UCSD-AML1 (cell line): ENCODE measurements at regions not wholly inside any gene's neighbourhood (a gene's known extent, or its start where the extent isn't known, plus 50 kb on each side); places are given as distances from the start of the nearest gene placed in this dataset.

Source experiments
- DNase-seq: peaks from one replicate; lab custom pipeline; 2025; ENCODE audit not compliant: unreplicated experiment; lab: John Stamatoyannopoulos, UW

DNA sequence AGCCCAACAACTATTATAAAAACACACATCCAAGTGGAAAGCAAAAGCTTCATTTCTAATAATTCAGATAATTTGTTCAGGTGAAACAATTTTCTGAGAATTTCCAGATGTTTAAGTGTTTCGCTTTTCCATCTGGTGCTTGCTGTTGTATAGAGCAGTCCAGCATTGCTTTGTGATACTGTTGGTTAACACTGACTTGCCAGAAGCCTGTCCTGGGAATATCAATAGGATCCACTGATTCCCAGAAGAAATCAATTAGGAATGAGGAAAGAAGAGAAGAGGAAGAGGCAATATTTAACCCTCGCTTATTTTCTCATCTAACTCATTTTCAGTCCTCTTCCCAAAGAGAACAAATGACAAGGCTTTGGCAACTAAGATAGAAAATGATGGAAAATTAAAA is 94.9 kb upstream of the DDIT4L start:
- no peak for DNase-seq

DNA sequence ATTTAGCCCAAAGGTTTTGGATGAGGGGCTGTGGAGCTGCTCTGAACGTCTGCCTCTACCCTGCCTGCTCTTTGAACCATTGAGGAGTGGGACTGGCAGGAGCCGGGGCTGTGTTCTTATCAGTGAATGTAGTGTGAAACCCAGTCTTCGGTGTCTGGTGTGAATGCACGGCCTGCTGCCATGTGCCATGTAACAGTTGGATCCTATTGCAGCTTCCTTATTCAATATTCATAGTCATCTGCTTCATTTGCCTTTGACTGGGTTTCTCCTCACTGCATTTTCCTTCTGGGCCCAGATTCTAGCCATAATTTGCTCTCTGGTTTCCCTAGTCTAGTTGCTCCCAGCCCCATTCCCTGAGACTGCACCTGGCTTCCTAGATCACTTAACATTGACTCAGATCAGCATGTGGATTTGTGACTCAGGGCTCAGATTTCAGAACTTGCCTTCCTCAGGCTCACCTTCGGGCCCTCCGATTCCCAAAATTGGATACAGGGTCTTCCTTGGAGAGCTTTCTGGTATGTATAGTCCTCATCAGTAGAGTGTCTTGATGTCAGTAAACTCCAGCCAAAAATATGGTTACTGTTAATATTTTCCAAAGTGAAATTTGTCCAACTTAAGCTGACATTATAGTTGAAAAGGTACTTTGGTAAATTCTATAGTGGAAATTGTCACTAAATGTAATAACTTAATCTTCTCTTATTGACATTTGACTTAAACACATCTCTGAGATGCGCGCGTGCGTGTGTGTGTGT is 94.0 kb upstream of the DDIT4L start:
- DNase-seq: no peak

GRCh38 chr4:100280807-100281206 is 90.5 kb upstream of the DDIT4L start:
- DNase-seq: no peak

DNA sequence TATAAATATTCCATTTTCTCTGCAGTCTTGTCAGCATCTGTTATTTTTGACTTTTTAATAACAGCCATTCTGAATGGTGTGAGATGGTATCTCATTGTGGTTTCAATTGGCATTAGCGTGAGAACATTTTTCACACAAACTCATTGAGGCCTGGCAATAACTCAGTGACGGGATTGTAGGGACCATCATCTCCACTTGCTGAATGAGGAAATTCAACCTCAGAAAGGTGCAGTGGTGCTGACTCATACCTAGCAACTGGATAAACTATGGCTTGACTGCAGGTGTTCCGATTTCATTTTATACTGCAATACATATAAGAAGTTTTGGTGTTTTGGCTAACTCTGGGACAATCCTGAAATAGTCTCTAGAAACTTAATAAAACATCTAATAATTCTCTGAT is 88.3 kb upstream of the DDIT4L start:
- no peak for DNase-seq

DNA sequence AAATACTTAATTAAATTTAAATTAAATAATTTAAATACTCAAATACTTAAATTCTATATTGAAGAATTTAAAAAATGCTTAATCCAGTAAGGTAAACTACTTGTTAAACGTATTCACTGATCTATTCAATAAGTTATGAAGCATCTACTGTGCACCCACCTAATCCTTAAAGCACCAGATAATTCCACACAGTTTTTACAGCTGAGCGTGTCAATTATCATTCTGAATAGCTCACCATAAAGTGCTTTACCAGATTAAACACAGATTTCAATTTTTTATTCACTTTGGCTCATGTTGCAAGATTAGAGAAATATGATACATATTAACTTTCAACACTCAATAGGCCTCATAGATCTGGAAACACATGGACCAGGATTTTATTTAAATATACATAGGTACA is 79.2 kb upstream of the DDIT4L start:
- DNase-seq: no peak

- DNase-seq: no peak
These were observed 78.5 kb upstream of the DDIT4L start for GRCh38 chr4:100268789-100269188.

DNA sequence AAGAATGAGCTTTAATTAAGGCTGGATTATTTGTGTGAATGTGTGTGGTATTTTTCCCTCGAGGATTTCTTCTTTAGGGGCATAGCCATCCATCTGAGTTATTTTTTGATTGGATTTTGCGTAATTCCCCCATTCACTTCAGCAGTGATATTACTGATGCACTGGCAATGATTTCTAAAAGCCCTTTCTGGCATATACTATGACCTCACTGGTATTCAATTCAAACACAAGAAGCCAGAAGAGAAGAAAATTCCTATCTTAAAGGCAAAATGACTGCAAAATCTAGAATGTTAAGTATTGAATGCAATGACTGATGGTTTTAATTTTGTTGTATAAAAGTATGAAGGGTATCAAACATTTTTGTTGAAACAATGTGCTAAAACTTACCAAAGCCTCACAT is 71.1 kb upstream of the DDIT4L start:
- no peak for DNase-seq

DNA sequence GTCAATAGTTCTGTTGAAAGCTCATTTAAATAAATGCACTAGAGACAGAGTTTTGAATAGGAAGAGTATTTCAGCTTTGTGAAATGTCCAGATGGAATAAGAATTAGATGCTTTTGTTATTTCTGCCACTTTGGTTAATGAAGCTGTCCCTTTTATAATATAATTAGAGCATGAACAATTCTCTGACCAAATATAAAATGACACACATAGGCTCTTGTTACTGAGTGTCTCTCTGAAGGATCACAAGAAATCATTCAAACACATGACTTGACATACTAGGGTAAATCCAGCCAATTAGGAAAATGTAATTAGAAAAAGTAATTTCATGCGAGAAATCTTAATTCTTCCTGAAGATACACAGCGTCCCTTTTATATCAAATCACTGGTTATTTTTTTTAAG is 68.4 kb upstream of the DDIT4L start:
- no peak for DNase-seq

DNA sequence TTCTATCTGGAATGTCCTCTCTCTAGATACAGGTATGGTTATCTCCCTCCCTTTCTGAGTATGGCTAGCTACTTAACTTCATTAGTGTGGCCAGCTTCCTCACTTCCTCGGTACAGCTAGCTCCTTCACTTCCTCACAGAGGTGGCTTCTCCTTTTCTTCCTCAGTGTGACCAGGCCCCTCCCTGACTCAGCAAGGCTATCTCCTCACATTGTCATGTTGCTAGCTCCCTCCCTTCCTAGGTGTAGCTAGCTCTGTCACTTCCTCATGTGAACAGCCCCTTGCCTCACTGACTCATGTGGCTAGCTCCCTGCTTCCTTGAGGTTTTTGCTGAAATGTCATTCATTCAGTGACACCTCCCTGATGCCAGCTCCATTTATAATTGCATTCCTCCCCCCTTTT is 67.3 kb upstream of the DDIT4L start:
- DNase-seq: peak; percentile 36

DNA sequence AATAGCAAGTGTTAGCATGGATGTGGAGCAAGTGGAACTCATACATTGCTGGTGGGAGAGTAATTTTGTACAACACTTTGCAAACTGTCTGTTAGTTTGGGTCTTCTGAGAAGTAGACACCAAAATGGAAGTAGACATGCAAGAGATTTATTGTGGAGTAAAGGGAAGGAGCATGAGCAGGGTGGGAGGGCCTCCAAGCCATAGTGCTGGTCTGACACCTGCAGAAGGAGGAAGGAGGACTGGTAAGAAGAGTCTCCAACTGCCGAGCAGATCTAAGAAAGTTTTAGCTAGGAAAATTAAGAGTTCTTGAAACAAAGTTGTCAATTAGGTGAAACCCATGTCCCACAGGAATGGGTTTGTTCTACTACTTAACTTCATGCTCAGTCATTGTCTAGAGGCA is 64.0 kb upstream of the DDIT4L start:
- DNase-seq: no peak

- DNase-seq: no peak
These were observed 58.2 kb upstream of the DDIT4L start for GRCh38 chr4:100248476-100248875.

- DNase-seq: no peak
These were observed 56.4 kb upstream of the DDIT4L start for GRCh38 chr4:100246697-100247096.

DNA sequence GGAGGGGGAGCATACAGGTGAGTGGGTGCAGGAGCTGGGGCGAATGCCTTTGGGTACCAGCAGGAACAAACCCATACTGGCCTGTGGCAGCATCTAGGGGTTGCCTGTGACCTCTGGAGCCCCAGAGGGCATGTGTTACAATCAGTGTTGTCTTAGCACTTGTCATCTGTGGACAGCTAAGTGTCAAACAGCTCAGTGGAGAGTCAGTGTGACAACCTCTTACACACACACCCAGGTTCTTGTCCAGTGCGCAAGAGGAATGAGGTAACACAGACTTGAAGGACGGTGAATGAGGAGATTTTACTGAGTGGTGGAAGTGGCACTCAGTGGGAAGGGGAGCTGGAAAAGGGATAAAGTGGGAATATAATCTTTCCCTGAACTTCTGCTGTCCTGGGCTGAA is 54.1 kb upstream of the DDIT4L start:
- no peak for DNase-seq
